Pancreas (tissue), 10 donors: ENCODE measurements at regions not wholly inside any gene's neighbourhood (a gene's known extent, or its start where the extent isn't known, plus 50 kb on each side); places are given as distances from the start of the nearest gene placed in this dataset.
"Not testable (repeated sequence)": the region's sequence is repeated elsewhere in the genome, so short reads cannot be mapped to it uniquely, and the experiment has no call there.

Source experiments
- ATAC-seq, 4 donors: fragments of 200-7000 bp; cut with Tn5 transposase; one replicate each; pipeline versions ENCODE4 v1.8.0 to v1.9.1; 2020; ENCODE audit warnings: mild to moderate bottlenecking in 4 of 4, moderate library complexity in 4 of 4
- DNase-seq, 6 donors: peaks; one replicate each; pipeline ENCODE4 v3.0.0-alpha.2; 2020
- FAIRE-seq: peaks from 2 replicates; lab custom pipeline; 2012; peaks lifted over from hg19 to GRCh38; lab: Jason Lieb, UNC
- H3K27ac ChIP-seq, 4 donors: fragments of 200-600 bp; sonication (generic); 1 replicate in 3 of 4; 2 replicates in 1 of 4; pipeline versions ENCODE4 v1.5.0 to v1.8.0; 2020
- H3K27me3 ChIP-seq, 4 donors: fragments of 200-600 bp; one replicate each; pipeline ENCODE4 v1.8.0; 2021
- H3K36me3 ChIP-seq, 3 donors: fragments of 200-600 bp; sonication (generic) in 1 of 3; one replicate each; pipeline versions ENCODE4 v1.5.0 to v1.8.0; 2020 to 2021
- H3K4me1 ChIP-seq, 3 donors: fragments of 200-600 bp; one replicate each; pipeline ENCODE4 v1.8.0; 2021
- H3K4me3 ChIP-seq, 4 donors: fragments of 200-600 bp; sonication (generic) in 2 of 4; one replicate each; pipeline versions ENCODE4 v1.5.0 to v1.8.0; 2020 to 2021
- H3K9me3 ChIP-seq, 4 donors: fragments of 200-600 bp; one replicate each; pipeline ENCODE4 v1.8.0; 2021
- CTCF ChIP-seq, 4 donors: fragments of 200-600 bp; sonication (generic) in 3 of 4; IDR thresholded peaks; one replicate each; pipeline versions ENCODE4 v1.5.0 to v1.8.0; 2021; ENCODE audit warnings: antibody characterized with exemption in 4 of 4
- WGBS, 2 donors: extraction: QIAGEN DNeasy Blood & Tissue Kit; methylation state at CpG; one replicate each; pipeline ENCODE4 v1.1.7; 2013; 5-methylcytosine and 5-hydroxymethylcytosine counted together
- intact Hi-C, 3 donors: fragments of 100-400 bp; cut with DNase I; formaldehyde crosslinking; loops; one replicate each; pipeline versions ENCODE4 v1.11.1 to v1.14.2; 2022
- donor health status: healthy with polysubstance abuse.
- donor health status: DM: no; HTN: no; CAD: no; lungs with moderate emphysema.
- donor health status: DM: no; HTN: no; CAD: no.
- donor health status: control.
- donor health status: control.
- donor health status: Bipolar disorder and iron deficiency.
- donor health status: DM: yes; HTN: yes; CAD: no.
- donor health status: DM: no; HTN: no; CAD: no.
- donor health status: DM: no; HTN: no; CAD: no.
- donor health status: DM: yes; HTN: yes; CAD: no.

- ATAC-seq (no peak), FAIRE-seq (no peak), DNase-seq (no peak)
- Histone ChIP-seq H3K36me3 (no peaks in the 10 kb centered on the region), H3K27me3 (peaks cover 0 to 5% (median 0%) of the 10 kb centered on the region in 4 donors), H3K27ac (no peak overlapping the region), H3K9me3 (no peaks in the 10 kb centered on the region), H3K4me3 (no peak overlapping the region), H3K4me1 (no peaks in the 10 kb centered on the region)
- TF ChIP-seq CTCF (IDR thresholded peaks at IDR 0.05): no peak
- WGBS, 2 donors: 32 to 58% methylated on average over 1 of the region's 1 CpG
- intact Hi-C loops: no loop called here
Observed at GRCh38 chrX:51151734-51152133, 180.9 kb upstream of the NUDT10 start.

GRCh38 chrX:51155157-51155556, 177.5 kb upstream of the NUDT10 start:
- Histone ChIP-seq H3K4me1 (no peaks in the 10 kb centered on the region), H3K9me3 (no peaks in the 10 kb centered on the region), H3K4me3 (no peak overlapping the region), H3K36me3 (no peaks in the 10 kb centered on the region), H3K27me3 (peaks cover 0 to 5% (median 0%) of the 10 kb centered on the region in 4 donors), H3K27ac (no peak overlapping the region)
- no peak for DNase-seq
- no peak for TF ChIP-seq CTCF (IDR thresholded peaks at IDR 0.05)
- ATAC-seq: no peak
- no peak for FAIRE-seq
- intact Hi-C loops: no loop called here
- WGBS, 2 donors: 58 to 83% methylated on average over 1 of the region's 1 CpG

- H3K36me3 ChIP-seq: no peaks in the 10 kb centered on the region
- H3K4me3 ChIP-seq: no peak overlapping the region
- H3K4me1 ChIP-seq: no peaks in the 10 kb centered on the region
- H3K27ac ChIP-seq: no peak overlapping the region
- 32 to 33% methylated on average over 4 of the region's 4 CpGs for WGBS, 2 donors
- ATAC-seq (no peak), DNase-seq (no peak), FAIRE-seq (no peak)
- TF ChIP-seq CTCF (IDR thresholded peaks at IDR 0.05): no peak
- no peaks in the 10 kb centered on the region for H3K9me3 ChIP-seq
- intact Hi-C loops: no loop called here
- H3K27me3 ChIP-seq: peaks cover 0 to 4% (median 0%) of the 10 kb centered on the region in 4 donors
Observed at GRCh38 chrX:51155566-51155965, 177.1 kb upstream of the NUDT10 start.

- intact Hi-C loops: no loop called here
- H3K36me3 ChIP-seq: no peaks in the 10 kb centered on the region
- 46 to 57% methylated on average over 1 of the region's 1 CpG for WGBS, 2 donors
- H3K4me1 ChIP-seq: no peaks in the 10 kb centered on the region
- FAIRE-seq: no peak
- TF ChIP-seq CTCF (IDR thresholded peaks at IDR 0.05): no peak
- H3K4me3 ChIP-seq: no peak overlapping the region
- ATAC-seq: no peak
- no peaks in the 10 kb centered on the region for H3K9me3 ChIP-seq
- no peaks in the 10 kb centered on the region for H3K27me3 ChIP-seq
- no peak overlapping the region for H3K27ac ChIP-seq
- no peak for DNase-seq
Observed at GRCh38 chrX:51158231-51158630, 174.4 kb upstream of the NUDT10 start.

GRCh38 chrX:51159378-51159777, 173.2 kb upstream of the NUDT10 start:
- H3K36me3 ChIP-seq, H3K27ac ChIP-seq, FAIRE-seq, H3K4me3 ChIP-seq, H3K27me3 ChIP-seq, H3K4me1 ChIP-seq, intact Hi-C loops, H3K9me3 ChIP-seq, DNase-seq, ATAC-seq: not testable (repeated sequence)
- WGBS, 2 donors: 80 to 86% methylated on average over 1 of the region's 1 CpG
